K562 (cell line): ENCODE measurements at regions not wholly inside any gene's neighbourhood (a gene's known extent, or its start where the extent isn't known, plus 50 kb on each side); places are given as distances from the start of the nearest gene placed in this dataset.

Experiments
- ATAC-seq: fragments of 200-7000 bp; cut with Tn5 transposase; 3 replicates; pipeline ENCODE4 v1.9.1; 2020; ENCODE audit warnings: moderate library complexity
- BruUV-seq: library from RNA; stranded (reverse); fragments of 400-500 nt; replicated peaks from 2 replicates; lab custom pipeline; 2021; lab: Mats Ljungman, UMichigan
- CTCF ChIA-PET: fragments of 300-600 bp; formaldehyde crosslinking; extraction: SDS; loops from one replicate; lab custom pipeline; 2021; ENCODE audit warnings: low intra/inter-chr PET ratio; lab: Yijun Ruan, JAX
- POLR2A ChIA-PET: fragments of 300-600, 350-650 bp; sonication (Branson Sonifier 250); formaldehyde crosslinking; extraction: SDS; loops from one replicate; lab custom pipeline; 2021; ENCODE audit warnings: antibody characterized with exemption, inconsistent platforms; lab: Yijun Ruan, JAX
- DNase-seq, 4 experiments: peaks; one replicate each; pipeline versions ENCODE4 v3.0.0 to v3.0.0-alpha.2; 2011 to 2018; ENCODE audit warnings: low spot score in 3 of 4, mixed read lengths in 3 of 4; ENCODE audit errors: extremely low read depth in 1 of 4
- FAIRE-seq: peaks from 2 replicates; lab custom pipeline; 2011; peaks lifted over from hg19 to GRCh38; lab: Jason Lieb, UNC
- H2AFZ ChIP-seq: 2 replicates; pipeline ENCODE4 v1.6.0; 2011; ENCODE audit warnings: low read depth, low read length, control low read depth, inconsistent platforms
- H3K27ac ChIP-seq: fragments of 200-600 bp; 3 replicates; pipeline ENCODE4 v1.8.0; 2011; ENCODE audit warnings: low read depth, mild to moderate bottlenecking, control low read depth, inconsistent platforms, low read length, moderate library complexity, mixed read lengths; ENCODE audit errors: extremely low read depth
- H3K27me3 ChIP-seq, 2 experiments: fragments of 300-600 bp in 1 of 2; 2 replicates in 1 of 2; 3 replicates in 1 of 2; pipeline versions ENCODE4 v1.6.0 to v1.8.0; 2011; ENCODE audit warnings: inconsistent platforms in 2 of 2, low read length in 2 of 2, mild to moderate bottlenecking in 1 of 2, mixed read lengths in 1 of 2, moderate library complexity in 1 of 2; ENCODE audit not compliant: control insufficient read depth in 2 of 2, insufficient read depth in 2 of 2
- H3K36me3 ChIP-seq: fragments of 300-600 bp; 3 replicates; pipeline ENCODE4 v1.8.0; 2011; ENCODE audit warnings: mild to moderate bottlenecking, low read length, inconsistent platforms; ENCODE audit not compliant: control insufficient read depth, insufficient read depth
- H3K4me1 ChIP-seq, 2 experiments: fragments of 200-600 bp in 1 of 2; replicated peaks in 1 of 2; 2 replicates in 1 of 2; 3 replicates in 1 of 2; pipeline versions ENCODE4 v1.5.1 to v1.8.0; 2011; ENCODE audit warnings: inconsistent platforms in 2 of 2, low read length in 2 of 2, mild to moderate bottlenecking in 1 of 2, mixed read lengths in 1 of 2, moderate library complexity in 1 of 2; ENCODE audit not compliant: control insufficient read depth in 2 of 2, insufficient read depth in 2 of 2
- H3K4me2 ChIP-seq: 2 replicates; pipeline ENCODE4 v1.6.1; 2011; ENCODE audit warnings: low read length, control low read depth, inconsistent platforms, mixed read lengths; ENCODE audit not compliant: insufficient read depth
- H3K4me3 ChIP-seq: fragments of 200-600 bp; sonication (generic), shearing (Covaris generic); 2 replicates; pipeline ENCODE4 v1.5.1; 2016; ENCODE audit warnings: control low read depth, inconsistent platforms
- H3K79me2 ChIP-seq: fragments of 200-600 bp; 3 replicates; pipeline ENCODE4 v1.8.0; 2011; ENCODE audit warnings: low read length, inconsistent platforms; ENCODE audit not compliant: control insufficient read depth, insufficient read depth
- H3K9ac ChIP-seq, 2 experiments: 2 replicates each; pipeline versions ENCODE4 v1.6.0 to v1.6.1; 2011; ENCODE audit warnings: low read depth in 2 of 2, low read length in 2 of 2, control low read depth in 1 of 2, inconsistent platforms in 1 of 2, mild to moderate bottlenecking in 1 of 2, mixed read lengths in 1 of 2; ENCODE audit not compliant: insufficient read depth in 1 of 2
- H3K9me1 ChIP-seq: one replicate; pipeline ENCODE4 v1.6.0; 2011; ENCODE audit warnings: inconsistent platforms, mild to moderate bottlenecking, low read length, moderate library complexity; ENCODE audit not compliant: control insufficient read depth, insufficient read depth
- H3K9me3 ChIP-seq: replicated peaks from 2 replicates; pipeline ENCODE4 v1.5.1; 2011; ENCODE audit warnings: low read depth, low read length, inconsistent platforms; ENCODE audit not compliant: control insufficient read depth, insufficient read depth
- H4K20me1 ChIP-seq: replicated peaks from 2 replicates; pipeline ENCODE4 v1.6.1; 2011; ENCODE audit warnings: low read length, inconsistent platforms, mixed read lengths; ENCODE audit not compliant: control insufficient read depth, insufficient read depth
- ARNT ChIP-seq, 2 experiments: fragments of 450-650 bp; IDR thresholded peaks; 2 replicates each; pipeline ENCODE4 v1.6.1; 2016; ENCODE audit warnings: mild to moderate bottlenecking in 1 of 2
- CCAR2 ChIP-seq: fragments of 200-400 bp; formaldehyde crosslinking; IDR thresholded peaks from 2 replicates; pipeline ENCODE4 v1.6.1; 2017; ENCODE audit warnings: mild to moderate bottlenecking, low read depth, low read length
- CEBPB ChIP-seq: fragments of 450-650 bp; IDR thresholded peaks from 2 replicates; pipeline ENCODE4 v1.6.1; 2016; ENCODE audit warnings: missing genetic modification characterization, missing compliant biosample characterization
- EP300 ChIP-seq: IDR thresholded peaks from 2 replicates; pipeline ENCODE4 v1.6.1; 2012; ENCODE audit warnings: low read length, improper control_type of control experiment
- HDAC2 ChIP-seq: fragments of 450-650 bp; IDR thresholded peaks from 2 replicates; pipeline ENCODE4 v1.6.1; 2016; ENCODE audit warnings: mild to moderate bottlenecking
- NCOR1 ChIP-seq: fragments of 450-650 bp; IDR thresholded peaks from 2 replicates; pipeline ENCODE4 v1.6.1; 2016; ENCODE audit warnings: mild to moderate bottlenecking, moderate library complexity
- SMARCA5 ChIP-seq: fragments of 450-650 bp; IDR thresholded peaks from 2 replicates; pipeline ENCODE4 v1.6.1; 2016
- THRB ChIP-seq: fragments of 450-650 bp; formaldehyde crosslinking; conservative IDR thresholded peaks from 2 replicates; pipeline ENCODE4 v1.4.0; 2022; ENCODE audit warnings: mild to moderate bottlenecking, missing genetic modification characterization
- USF2 ChIP-seq: sonication (generic); formaldehyde crosslinking; IDR thresholded peaks from 2 replicates; pipeline ENCODE4 v1.5.0; 2020; ENCODE audit warnings: missing genetic modification reagents
- ZBTB7A ChIP-seq: IDR thresholded peaks from 2 replicates; pipeline ENCODE4 v1.6.1; 2011; ENCODE audit warnings: low read depth, mild to moderate bottlenecking, low read length, moderate library complexity, borderline replicate concordance; ENCODE audit not compliant: control insufficient read depth
- ZNF121 ChIP-seq: sonication (generic); formaldehyde crosslinking; conservative IDR thresholded peaks from 2 replicates; pipeline ENCODE4 v1.8.0; 2022; ENCODE audit warnings: missing genetic modification reagents
- ZNF507 ChIP-seq: conservative IDR thresholded peaks from 2 replicates; pipeline ENCODE4 v1.6.1; 2017; ENCODE audit warnings: missing genetic modification characterization, missing compliant biosample characterization
- ZNF79 ChIP-seq: fragments of 250-450 bp; sonication (Bioruptor Pico); IDR thresholded peaks from 2 replicates; pipeline ENCODE4 v1.4.0; 2020; ENCODE audit warnings: low read depth, mild to moderate bottlenecking, moderate library complexity
- WGBS: fragments of 100-300 bp; shearing (Covaris generic); methylation state at CpG from one replicate; pipeline ENCODE4 v1.1.6; 2016; ENCODE audit warnings: low coverage, mixed read lengths; ENCODE audit not compliant: insufficient coverage; ENCODE audit errors: missing lambda C conversion rate; 5-methylcytosine and 5-hydroxymethylcytosine counted together
- in situ Hi-C: fragments of 300-500 bp; cut with MboI; formaldehyde crosslinking; loops from 4 replicates; pipeline ENCODE4 v1.15.0; 2018; ENCODE audit warnings: inconsistent platforms, mixed read lengths
- intact Hi-C: fragments of 100-400 bp; cut with micrococcal nuclease; formaldehyde crosslinking; loops from 2 replicates; pipeline ENCODE4 v1.14.2; 2022
- TF ChIP-seq, protein P1 (sequence below): fragments of 450-650 bp; IDR thresholded peaks from 2 replicates; pipeline ENCODE4 v1.6.1; 2017; ENCODE audit warnings: mild to moderate bottlenecking, moderate library complexity
- TF ChIP-seq, protein P2 (sequence below): fragments of 250-450 bp; sonication (Bioruptor Pico); IDR thresholded peaks from 2 replicates; pipeline ENCODE4 v1.5.1; 2021; ENCODE audit warnings: mild to moderate bottlenecking
- TF ChIP-seq, protein P3 (sequence below): IDR thresholded peaks from 3 replicates; pipeline ENCODE4 v1.6.1; 2011; ENCODE audit warnings: borderline replicate concordance, mild to moderate bottlenecking, moderate library complexity; ENCODE audit not compliant: insufficient read length; ENCODE audit errors: extremely low read depth

GRCh38 chr18:68429111-68429510, 285.8 kb downstream of the TMX3 start (continued):
- TF ChIP-seq NCOR1 (no peak), USF2 (CRISPR knock-in tag) (no peak), ZNF507 (tag) (no peak), ZBTB7A (no peak), CCAR2 (no peak)
- TF ChIP-seq, protein P1, sequence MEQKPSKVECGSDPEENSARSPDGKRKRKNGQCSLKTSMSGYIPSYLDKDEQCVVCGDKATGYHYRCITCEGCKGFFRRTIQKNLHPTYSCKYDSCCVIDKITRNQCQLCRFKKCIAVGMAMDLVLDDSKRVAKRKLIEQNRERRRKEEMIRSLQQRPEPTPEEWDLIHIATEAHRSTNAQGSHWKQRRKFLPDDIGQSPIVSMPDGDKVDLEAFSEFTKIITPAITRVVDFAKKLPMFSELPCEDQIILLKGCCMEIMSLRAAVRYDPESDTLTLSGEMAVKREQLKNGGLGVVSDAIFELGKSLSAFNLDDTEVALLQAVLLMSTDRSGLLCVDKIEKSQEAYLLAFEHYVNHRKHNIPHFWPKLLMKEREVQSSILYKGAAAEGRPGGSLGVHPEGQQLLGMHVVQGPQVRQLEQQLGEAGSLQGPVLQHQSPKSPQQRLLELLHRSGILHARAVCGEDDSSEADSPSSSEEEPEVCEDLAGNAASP = no peak
- TF ChIP-seq, protein P2, sequence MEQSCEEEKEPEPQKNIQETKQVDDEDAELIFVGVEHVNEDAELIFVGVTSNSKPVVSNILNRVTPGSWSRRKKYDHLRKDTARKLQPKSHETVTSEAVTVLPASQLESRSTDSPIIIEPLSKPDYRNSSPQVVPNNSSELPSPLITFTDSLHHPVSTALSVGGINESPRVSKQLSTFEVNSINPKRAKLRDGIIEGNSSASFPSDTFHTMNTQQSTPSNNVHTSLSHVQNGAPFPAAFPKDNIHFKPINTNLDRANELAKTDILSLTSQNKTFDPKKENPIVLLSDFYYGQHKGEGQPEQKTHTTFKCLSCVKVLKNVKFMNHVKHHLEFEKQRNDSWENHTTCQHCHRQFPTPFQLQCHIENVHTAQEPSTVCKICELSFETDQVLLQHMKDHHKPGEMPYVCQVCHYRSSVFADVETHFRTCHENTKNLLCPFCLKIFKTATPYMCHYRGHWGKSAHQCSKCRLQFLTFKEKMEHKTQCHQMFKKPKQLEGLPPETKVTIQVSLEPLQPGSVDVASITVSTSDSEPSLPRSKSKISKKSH = no peak
- TF ChIP-seq, all 486 proteins: peak for 0

DNA sequence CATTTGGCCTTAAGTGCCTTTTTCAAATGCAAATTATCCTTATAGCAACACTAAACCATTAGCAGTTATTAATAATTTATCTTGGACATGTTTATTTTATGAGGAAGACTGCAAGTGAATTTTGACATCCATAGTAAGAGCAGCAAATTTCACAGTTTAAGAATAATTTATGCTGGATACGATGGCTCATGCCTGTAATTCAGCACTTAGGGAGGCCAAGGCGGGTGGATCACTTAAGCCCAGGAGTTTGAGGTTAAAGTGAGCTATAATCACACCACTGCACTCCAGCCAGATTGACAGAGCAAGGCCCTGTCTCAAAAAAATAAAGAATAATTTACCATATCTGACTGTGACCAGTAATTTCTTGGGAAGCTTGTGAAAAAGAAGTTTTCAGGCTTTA, 286.2 kb downstream of the TMX3 start:
- no peak for ATAC-seq
- no TSS peak for BruUV-seq
- H3K9me1 ChIP-seq = no peaks in the 10 kb centered on the region
- WGBS = 0% methylated on average over 1 of the region's 2 CpGs
- ChIA-PET POLR2A (no interaction called here), CTCF (no interaction called here)
- DNase-seq = no peak
- no peaks in the 10 kb centered on the region for H3K79me2 ChIP-seq
- intact Hi-C loops (no loop called here), in situ Hi-C loops (no loop called here)
- H3K4me3 ChIP-seq = no peak overlapping the region
- H4K20me1 ChIP-seq = no peaks in the 10 kb centered on the region
- H3K4me2 ChIP-seq = no peak overlapping the region
- H3K36me3 ChIP-seq = no peaks in the 10 kb centered on the region
- H3K27ac ChIP-seq = no peak overlapping the region
- no peaks in the 10 kb centered on the region for H3K4me1 ChIP-seq
- no peak overlapping the region for H3K9ac ChIP-seq
- H3K9me3 ChIP-seq = no peaks in the 10 kb centered on the region
- no peak overlapping the region for H2AFZ ChIP-seq
- no peak for FAIRE-seq
- no peaks in the 10 kb centered on the region for H3K27me3 ChIP-seq
- TF ChIP-seq THRB (CRISPR knock-in tag) (no peak), HDAC2 (no peak), ARNT (IDR thresholded peaks at IDR 0.05) (no peak), ZNF79 (CRISPR knock-in tag) (no peak), ZNF121 (CRISPR knock-in tag) (no peak), CEBPB (no peak), EP300 (no peak), CCAR2 (no peak), SMARCA5 (no peak)
- TF ChIP-seq, protein P3, sequence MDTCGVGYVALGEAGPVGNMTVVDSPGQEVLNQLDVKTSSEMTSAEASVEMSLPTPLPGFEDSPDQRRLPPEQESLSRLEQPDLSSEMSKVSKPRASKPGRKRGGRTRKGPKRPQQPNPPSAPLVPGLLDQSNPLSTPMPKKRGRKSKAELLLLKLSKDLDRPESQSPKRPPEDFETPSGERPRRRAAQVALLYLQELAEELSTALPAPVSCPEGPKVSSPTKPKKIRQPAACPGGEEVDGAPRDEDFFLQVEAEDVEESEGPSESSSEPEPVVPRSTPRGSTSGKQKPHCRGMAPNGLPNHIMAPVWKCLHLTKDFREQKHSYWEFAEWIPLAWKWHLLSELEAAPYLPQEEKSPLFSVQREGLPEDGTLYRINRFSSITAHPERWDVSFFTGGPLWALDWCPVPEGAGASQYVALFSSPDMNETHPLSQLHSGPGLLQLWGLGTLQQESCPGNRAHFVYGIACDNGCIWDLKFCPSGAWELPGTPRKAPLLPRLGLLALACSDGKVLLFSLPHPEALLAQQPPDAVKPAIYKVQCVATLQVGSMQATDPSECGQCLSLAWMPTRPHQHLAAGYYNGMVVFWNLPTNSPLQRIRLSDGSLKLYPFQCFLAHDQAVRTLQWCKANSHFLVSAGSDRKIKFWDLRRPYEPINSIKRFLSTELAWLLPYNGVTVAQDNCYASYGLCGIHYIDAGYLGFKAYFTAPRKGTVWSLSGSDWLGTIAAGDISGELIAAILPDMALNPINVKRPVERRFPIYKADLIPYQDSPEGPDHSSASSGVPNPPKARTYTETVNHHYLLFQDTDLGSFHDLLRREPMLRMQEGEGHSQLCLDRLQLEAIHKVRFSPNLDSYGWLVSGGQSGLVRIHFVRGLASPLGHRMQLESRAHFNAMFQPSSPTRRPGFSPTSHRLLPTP = no peak
